ENCODE measurements at regions not wholly inside any gene's neighbourhood (a gene's known extent, or its start where the extent isn't known, plus 50 kb on each side); places are given as distances from the start of the nearest gene placed in this dataset.

DNA sequence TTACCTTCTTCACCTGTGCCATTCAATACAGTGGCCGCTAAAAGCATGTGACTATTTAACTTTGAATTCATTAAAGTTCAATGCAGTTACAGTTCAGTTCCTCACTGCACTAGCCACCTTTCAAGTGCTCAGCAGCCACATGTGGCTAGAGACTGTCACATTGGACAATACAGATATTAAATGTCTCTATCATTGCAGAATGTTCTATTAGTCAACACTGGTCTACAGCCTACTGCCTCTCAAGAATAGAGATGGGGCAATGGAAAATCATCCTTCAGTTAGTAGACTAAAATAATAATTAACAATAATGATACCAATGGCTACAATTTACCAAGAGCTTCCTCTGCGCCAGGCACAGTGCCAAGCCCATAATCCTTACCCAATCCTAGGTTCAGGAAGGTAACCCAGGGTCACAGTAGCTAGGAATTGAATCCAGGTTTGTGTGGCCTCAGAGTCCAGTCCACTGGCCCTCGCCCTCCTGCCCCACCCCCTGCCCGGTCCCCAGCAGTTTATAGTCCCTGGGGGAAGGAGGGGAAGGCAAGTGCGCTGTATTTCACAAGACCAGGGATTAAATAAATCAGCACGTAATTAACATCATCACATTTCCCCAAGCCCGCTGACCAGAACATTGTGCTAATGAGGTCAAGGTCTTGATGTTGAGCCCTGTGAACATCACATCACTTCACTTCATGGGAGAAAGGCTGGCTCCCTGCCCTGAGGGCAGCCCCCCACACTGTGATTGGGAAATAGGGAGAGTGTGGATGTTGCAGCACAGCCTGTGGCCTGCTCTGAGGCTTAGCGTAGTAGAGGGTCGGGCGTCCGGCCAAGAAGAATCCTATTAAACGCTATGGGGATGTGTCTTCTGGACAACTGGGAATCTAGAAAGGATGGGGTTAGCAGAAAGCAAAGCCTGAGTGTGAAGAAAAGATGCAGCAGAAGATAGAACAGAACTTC is 147.2 kb downstream of the VEGFA start:
- H3K27ac ChIP-seq, result no peak overlapping the region
- TF ChIP-seq, protein P1, sequence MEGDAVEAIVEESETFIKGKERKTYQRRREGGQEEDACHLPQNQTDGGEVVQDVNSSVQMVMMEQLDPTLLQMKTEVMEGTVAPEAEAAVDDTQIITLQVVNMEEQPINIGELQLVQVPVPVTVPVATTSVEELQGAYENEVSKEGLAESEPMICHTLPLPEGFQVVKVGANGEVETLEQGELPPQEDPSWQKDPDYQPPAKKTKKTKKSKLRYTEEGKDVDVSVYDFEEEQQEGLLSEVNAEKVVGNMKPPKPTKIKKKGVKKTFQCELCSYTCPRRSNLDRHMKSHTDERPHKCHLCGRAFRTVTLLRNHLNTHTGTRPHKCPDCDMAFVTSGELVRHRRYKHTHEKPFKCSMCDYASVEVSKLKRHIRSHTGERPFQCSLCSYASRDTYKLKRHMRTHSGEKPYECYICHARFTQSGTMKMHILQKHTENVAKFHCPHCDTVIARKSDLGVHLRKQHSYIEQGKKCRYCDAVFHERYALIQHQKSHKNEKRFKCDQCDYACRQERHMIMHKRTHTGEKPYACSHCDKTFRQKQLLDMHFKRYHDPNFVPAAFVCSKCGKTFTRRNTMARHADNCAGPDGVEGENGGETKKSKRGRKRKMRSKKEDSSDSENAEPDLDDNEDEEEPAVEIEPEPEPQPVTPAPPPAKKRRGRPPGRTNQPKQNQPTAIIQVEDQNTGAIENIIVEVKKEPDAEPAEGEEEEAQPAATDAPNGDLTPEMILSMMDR (conservative IDR thresholded peaks at IDR 0.05), result no peak

DNA sequence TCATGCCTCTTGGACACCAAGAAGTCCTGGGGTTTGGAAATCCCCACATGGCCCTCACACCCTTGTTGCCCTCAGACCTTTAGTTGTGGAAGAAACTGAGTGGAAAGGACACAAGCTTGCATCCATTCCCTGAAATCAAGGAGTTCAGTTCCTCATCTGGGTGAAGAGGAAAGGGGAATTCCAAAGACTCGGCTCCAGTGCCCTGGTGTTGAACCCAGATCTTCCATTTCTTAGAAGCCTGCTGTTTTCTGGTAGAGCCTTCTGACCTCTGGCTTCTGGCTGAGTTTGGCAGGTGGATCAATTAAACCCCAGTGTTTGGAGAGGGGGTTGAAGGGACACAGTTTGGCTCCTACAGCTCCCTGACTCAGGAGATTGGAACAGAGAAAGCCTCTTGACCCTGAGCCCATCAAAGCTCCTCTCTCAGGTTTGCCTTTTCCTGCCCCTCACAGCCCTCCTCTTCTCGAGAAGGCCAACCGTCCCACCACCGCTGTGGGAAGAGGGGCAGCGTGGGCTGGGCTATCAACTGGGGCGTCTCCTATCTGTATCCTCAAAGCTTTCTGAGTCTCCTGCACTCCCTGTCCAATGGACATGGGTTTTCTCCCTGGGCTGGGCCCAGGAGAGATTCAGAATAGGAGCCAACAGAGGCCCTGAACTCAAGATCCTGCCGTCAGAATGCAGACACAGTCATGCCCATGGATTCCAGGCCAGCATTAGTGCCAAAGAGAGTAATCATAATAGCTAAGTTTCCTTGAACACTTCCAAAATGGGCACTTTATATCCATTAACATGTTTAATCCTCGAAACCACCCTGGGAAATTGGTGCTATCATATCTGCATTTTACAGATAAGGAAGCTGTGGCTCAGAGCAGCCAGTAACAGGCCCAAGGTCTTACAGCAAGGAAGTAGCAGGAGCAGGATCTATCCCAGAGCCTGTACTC is 146.2 kb downstream of the VEGFA start:
- TF ChIP-seq, protein P1 (conservative IDR thresholded peaks at IDR 0.05), result no peak
- no peak overlapping the region for H3K27ac ChIP-seq

DNA sequence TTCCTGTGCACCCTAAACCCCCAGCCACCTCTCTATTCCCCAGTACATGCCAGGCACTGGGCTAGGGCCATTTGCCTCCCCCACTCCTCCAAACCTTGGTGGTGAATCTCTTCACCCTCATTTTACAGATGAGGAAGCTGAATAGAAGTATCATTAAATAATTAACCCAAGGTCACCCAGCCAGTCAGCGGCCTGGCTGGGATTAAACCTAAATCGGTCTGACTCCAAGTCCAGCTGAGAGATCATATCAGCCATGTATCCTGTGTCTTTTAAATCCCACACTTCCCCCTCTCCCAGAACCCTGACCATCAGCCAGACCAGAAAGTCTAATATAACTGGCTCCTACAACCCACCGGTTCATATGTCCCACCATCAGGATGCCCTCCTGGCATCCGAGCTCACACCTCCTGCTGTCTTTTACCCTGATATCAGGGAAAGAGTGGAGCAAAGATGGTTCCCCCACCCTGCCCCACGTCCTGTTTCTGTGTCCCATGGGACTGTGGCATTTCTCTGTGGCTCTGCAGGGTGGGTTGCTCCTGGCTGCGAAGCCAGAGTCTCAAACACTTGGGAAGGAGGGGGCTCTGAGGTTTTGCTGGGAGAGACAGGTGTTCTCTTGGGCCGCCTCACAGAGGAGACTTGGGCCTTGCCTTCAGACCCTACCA is 145.3 kb downstream of the VEGFA start:
- TF ChIP-seq, protein P1 (conservative IDR thresholded peaks at IDR 0.05), result no peak
- no peak overlapping the region for H3K27ac ChIP-seq

DNA sequence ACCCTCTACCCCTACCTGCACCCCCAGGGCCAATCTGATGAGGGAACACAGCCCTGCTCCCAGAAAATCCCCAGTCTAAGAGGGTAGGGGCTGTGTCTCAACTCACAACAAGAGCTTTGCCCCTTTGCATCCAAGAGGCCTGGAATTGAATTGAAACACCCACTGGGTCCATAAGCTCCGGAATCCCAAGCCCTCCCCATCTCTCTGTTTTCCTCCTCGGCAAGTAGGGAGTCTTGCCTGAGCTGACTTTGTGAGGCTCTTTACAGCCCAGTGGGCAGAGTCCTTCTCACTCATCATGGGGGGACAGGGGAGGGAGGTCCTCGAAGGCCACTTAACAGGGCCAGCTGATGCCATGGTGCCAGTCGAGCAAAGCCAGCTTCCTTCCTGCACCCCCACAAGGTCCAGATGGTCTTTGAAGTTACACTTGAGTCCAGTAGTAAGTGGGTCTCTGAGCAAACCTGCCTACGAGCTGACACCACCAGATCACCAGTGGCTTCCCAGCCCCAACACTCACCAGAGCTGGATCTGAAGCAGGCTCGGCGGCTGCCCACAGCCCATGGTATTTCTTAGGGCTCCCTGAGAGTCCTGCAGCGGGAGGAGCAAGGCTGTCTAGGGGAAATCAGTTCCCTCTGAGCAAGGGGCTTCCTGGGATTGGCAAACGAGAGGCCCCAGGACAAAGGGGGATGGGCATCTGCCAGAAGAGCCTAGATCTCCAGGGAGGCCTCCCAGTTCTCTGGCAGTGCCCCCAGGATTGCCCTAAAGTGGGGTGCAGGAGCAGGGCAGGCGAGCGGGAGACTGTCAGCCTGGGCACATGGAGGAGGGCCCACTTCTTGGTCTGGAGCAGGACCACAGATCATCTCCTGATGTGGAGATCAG is 144.5 kb downstream of the VEGFA start:
- TF ChIP-seq, protein P1 (conservative IDR thresholded peaks at IDR 0.05), result no peak
- no peak overlapping the region for H3K27ac ChIP-seq

DNA sequence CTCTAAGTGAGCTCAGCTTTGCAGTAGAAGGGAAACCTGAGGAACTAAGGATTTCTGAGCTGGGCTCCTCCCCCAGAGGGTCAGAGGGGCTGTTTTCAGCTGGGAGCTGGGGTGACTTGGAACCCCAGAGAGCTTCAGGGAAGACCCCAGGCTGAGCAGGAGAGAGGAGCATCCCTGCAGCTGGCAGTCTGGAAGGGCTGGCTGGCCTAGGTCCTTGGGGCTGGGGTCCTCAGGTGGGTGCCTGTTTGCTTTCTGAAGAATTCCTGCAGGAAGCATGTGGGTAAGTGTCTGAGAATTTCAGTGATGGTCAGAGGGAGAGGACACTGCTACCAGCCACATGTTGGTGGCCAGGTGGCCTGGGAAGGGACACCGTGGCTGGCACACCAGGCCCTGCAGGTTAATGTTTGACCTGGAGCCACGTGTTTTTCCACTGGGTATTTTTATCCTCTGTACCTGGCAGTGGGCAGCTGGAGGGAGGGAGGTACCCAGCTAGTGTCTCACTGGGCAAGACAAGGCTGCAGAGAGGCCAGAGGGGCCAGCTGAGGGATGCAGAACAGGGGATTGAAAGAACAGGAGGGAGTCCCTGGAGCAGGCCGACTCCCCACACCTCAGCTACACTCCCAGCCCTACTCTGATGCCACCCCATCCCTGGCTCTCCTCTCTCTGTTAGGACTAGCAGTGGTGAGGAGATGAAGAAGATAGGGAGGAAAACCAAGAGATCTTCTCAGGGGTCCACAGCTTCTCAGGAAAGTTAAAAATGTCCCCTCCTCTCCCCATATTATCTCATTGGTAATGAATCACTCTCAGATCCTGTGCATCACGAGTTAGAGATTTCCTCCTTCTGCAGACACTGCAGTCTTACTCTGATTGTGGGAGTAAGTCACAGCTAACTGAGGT is 143.6 kb downstream of the VEGFA start:
- peak overlapping the region; percentile 8; the same call in 1 of the 2 replicates for H3K27ac ChIP-seq
- TF ChIP-seq, protein P1 (conservative IDR thresholded peaks at IDR 0.05), result no peak

Measured in VCaP (cell line).